GM18870 (cell line): ENCODE measurements at regions not wholly inside any gene's neighbourhood (a gene's known extent, or its start where the extent isn't known, plus 50 kb on each side); places are given as distances from the start of the nearest gene placed in this dataset.

Experiments
- ATAC-seq: cut with Tn5 transposase; IDR thresholded peaks from one replicate; pipeline ENCODE4 v1.9.1; 2021; ENCODE audit warnings: moderate library complexity; ENCODE audit not compliant: unreplicated experiment

- no peak for ATAC-seq
Observed at GRCh38 chr4:23667659-23668058, 222.2 kb downstream of the PPARGC1A start.

GRCh38 chr4:23660865-23661264 is 229.0 kb downstream of the PPARGC1A start:
- no peak for ATAC-seq

GRCh38 chr4:23654791-23655190 is 235.1 kb downstream of the PPARGC1A start:
- no peak for ATAC-seq

GRCh38 chr4:23648854-23649596 is 240.8 kb downstream of the PPARGC1A start:
- ATAC-seq = no peak

GRCh38 chr4:23635468-23635867 is 254.4 kb downstream of the PPARGC1A start:
- ATAC-seq = no peak

- no peak for ATAC-seq
Observed at GRCh38 chr4:23631255-23631950, 258.4 kb downstream of the PPARGC1A start.

GRCh38 chr4:23630110-23630509 is 259.7 kb downstream of the PPARGC1A start:
- ATAC-seq = no peak

- no peak for ATAC-seq
Observed at GRCh38 chr4:23629421-23629820, 260.4 kb downstream of the PPARGC1A start.

- ATAC-seq = peak; percentile 83
Observed at GRCh38 chr4:23614284-23614892, 275.5 kb downstream of the PPARGC1A start.

- no peak for ATAC-seq
Observed at GRCh38 chr4:23613782-23614181, 276.1 kb downstream of the PPARGC1A start.

GRCh38 chr4:23602720-23603119 is 287.1 kb downstream of the PPARGC1A start:
- ATAC-seq = no peak

- ATAC-seq = no peak
Observed at GRCh38 chr4:23594125-23594524, 295.7 kb downstream of the PPARGC1A start.

GRCh38 chr4:23590431-23590830 is 299.4 kb downstream of the PPARGC1A start:
- no peak for ATAC-seq

GRCh38 chr4:23584024-23584423 is 305.8 kb downstream of the PPARGC1A start:
- ATAC-seq = no peak

GRCh38 chr4:23582671-23583070 is 307.2 kb downstream of the PPARGC1A start:
- ATAC-seq = no peak

- no peak for ATAC-seq
Observed at GRCh38 chr4:23579166-23579565, 310.7 kb downstream of the PPARGC1A start.

- no peak for ATAC-seq
Observed at GRCh38 chr4:23577398-23577797, 312.4 kb downstream of the PPARGC1A start.

GRCh38 chr4:23572382-23572781 is 317.5 kb downstream of the PPARGC1A start:
- ATAC-seq = no peak

- no peak for ATAC-seq
Observed at GRCh38 chr4:23567338-23567737, 322.5 kb downstream of the PPARGC1A start.

GRCh38 chr4:23560748-23561147 is 329.1 kb downstream of the PPARGC1A start:
- no peak for ATAC-seq

GRCh38 chr4:23558101-23558500 is 331.7 kb downstream of the PPARGC1A start:
- ATAC-seq = no peak

- no peak for ATAC-seq
Observed at GRCh38 chr4:23547601-23548000, 342.2 kb downstream of the PPARGC1A start.
